Spleen (tissue), 11 donors: ENCODE measurements at regions not wholly inside any gene's neighbourhood (a gene's known extent, or its start where the extent isn't known, plus 50 kb on each side); places are given as distances from the start of the nearest gene placed in this dataset.

Experiments used
- DNase-seq: peaks from one replicate; pipeline ENCODE4 v3.0.0-alpha.2; 2020
- H3K27ac ChIP-seq, 8 donors: fragments of 200-600 bp; sonication (generic) in 7 of 8; 1 replicate in 4 of 8; 2 replicates in 4 of 8; pipeline versions ENCODE4 v1.5.0 to v1.8.0; 2016 to 2021; ENCODE audit warnings: inconsistent platforms in 4 of 8, mild to moderate bottlenecking in 4 of 8, moderate library complexity in 1 of 8
- H3K27me3 ChIP-seq, 7 donors: fragments of 200-600 bp; sonication (generic) in 6 of 7; replicated peaks in 1 of 7; 1 replicate in 4 of 7; 2 replicates in 3 of 7; pipeline versions ENCODE4 v1.5.0 to v1.8.0; 2016 to 2021; ENCODE audit warnings: inconsistent platforms in 3 of 7, mild to moderate bottlenecking in 1 of 7
- H3K36me3 ChIP-seq, 6 donors: fragments of 200-600 bp; sonication (generic) in 5 of 6; 1 replicate in 4 of 6; 2 replicates in 2 of 6; pipeline versions ENCODE4 v1.5.0 to v1.8.0; 2016 to 2021; ENCODE audit warnings: inconsistent platforms in 2 of 6
- H3K4me1 ChIP-seq, 6 donors: fragments of 200-600 bp; sonication (generic) in 5 of 6; 1 replicate in 3 of 6; 2 replicates in 3 of 6; pipeline versions ENCODE4 v1.5.0 to v1.8.0; 2016 to 2021; ENCODE audit warnings: inconsistent platforms in 3 of 6
- H3K4me3 ChIP-seq, 8 donors: fragments of 200-600 bp; sonication (generic) in 7 of 8; 1 replicate in 4 of 8; 2 replicates in 4 of 8; pipeline versions ENCODE4 v1.5.0 to v1.8.0; 2016 to 2021; ENCODE audit warnings: inconsistent platforms in 4 of 8, mild to moderate bottlenecking in 4 of 8, moderate library complexity in 2 of 8
- H3K9me3 ChIP-seq, 8 donors: fragments of 200-600 bp; sonication (generic) in 7 of 8; 1 replicate in 4 of 8; 2 replicates in 4 of 8; pipeline versions ENCODE4 v1.5.0 to v1.8.0; 2016 to 2021; ENCODE audit warnings: inconsistent platforms in 4 of 8
- CTCF ChIP-seq, 11 experiments: fragments of 200-600 bp in 7 of 11; fragments of 450-650 bp in 4 of 11; sonication (generic) in 4 of 11; IDR thresholded peaks in 8 of 11; conservative IDR thresholded peaks in 3 of 11; 1 replicate in 7 of 11; 2 replicates in 4 of 11; pipeline versions ENCODE4 v1.4.0 to v1.8.0; 2016 to 2021; ENCODE audit warnings: antibody characterized with exemption in 11 of 11, inconsistent platforms in 4 of 11, mild to moderate bottlenecking in 1 of 11
- POLR2A ChIP-seq, 3 donors: fragments of 450-650 bp; IDR thresholded peaks; one replicate each; pipeline ENCODE4 v1.5.1; 2017; ENCODE audit warnings: antibody characterized with exemption in 3 of 3, mild to moderate bottlenecking in 1 of 3
- POLR2AphosphoS5 ChIP-seq, 3 donors: sonication (generic); formaldehyde crosslinking; IDR thresholded peaks; one replicate each; pipeline ENCODE4 v1.5.1; 2017; ENCODE audit warnings: antibody characterized with exemption in 3 of 3
- WGBS, 5 donors: extraction: QIAGEN DNeasy Blood & Tissue Kit in 3 of 5; methylation state at CpG; one replicate each; pipeline versions ENCODE4 v1.1.5 to v1.1.7; 2013 to 2018; 5-methylcytosine and 5-hydroxymethylcytosine counted together
- intact Hi-C: fragments of 100-400 bp; cut with DNase I; formaldehyde crosslinking; loops from one replicate; pipeline ENCODE4 v1.15.0; 2023; ENCODE audit warnings: low total_unique reads
- donor health status: healthy with polysubstance abuse.
- donor health status: DM: no; HTN: no; CAD: no; lungs with moderate emphysema.
- donor health status: DM: no; HTN: no; CAD: no.
- donor health status: Bipolar disorder and iron deficiency.
- donor health status: healthy.
- donor health status: DM: no; HTN: no; CAD: no.
- donor health status: DM: yes; HTN: yes; CAD: no.

DNA sequence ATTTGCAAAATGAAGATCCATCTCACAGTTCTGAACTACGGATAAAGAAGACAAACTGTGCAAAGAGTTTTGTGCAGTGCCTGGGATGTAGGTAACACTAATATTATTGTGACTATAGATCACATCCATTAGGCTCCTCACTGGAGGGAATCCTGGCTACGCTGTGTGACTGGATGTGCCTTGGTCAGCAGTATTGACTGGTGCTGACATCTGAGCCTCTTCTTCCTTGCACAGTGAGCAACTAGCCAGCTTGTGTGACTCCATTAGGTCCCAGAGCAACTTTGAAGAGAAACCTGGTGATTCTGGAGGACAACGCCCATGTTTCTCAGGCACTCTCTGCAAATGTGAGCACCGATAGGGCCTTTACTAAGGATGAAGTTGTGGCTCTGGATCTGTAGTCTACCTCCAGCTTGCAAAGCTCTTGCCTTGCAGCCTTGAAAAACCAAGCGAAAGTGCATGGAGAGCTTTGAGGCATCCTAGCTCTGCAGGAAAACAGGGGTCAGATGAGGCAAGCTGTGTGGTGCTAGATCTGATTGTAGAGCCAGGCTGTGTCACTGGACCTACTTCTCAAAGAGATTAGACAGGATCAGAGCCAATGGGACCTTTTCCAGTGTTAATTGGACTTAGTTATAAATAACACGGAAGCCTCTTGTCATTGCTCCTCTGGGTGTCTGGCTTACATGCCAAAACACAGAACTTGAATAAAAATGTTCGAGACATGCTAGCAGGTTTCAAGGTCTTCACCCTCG is 303.6 kb upstream of the LYZL1 start:
- WGBS, 5 donors, result 78 to 91% (median 80%) methylated on average over 8 of the region's 8 CpGs
- no peak overlapping the region for H3K27ac ChIP-seq

GRCh38 chr10:28986117-28986792 is 302.6 kb upstream of the LYZL1 start:
- Histone ChIP-seq H3K9me3 (no peaks in the 10 kb centered on the region), H3K27me3 (no peaks in the 10 kb centered on the region), H3K4me1 (peaks cover 0 to 15% (median 5%) of the 10 kb centered on the region in 6 donors), H3K36me3 (no peaks in the 10 kb centered on the region), H3K4me3 (no peak overlapping the region), H3K27ac (no peak overlapping the region)
- TF ChIP-seq CTCF (IDR thresholded peaks at IDR 0.05 in 8 of 11, conservative IDR thresholded peaks at IDR 0.05 in 3 of 11), result no peak
- no peak for TF ChIP-seq POLR2A (IDR thresholded peaks at IDR 0.05)
- no peak for TF ChIP-seq POLR2AphosphoS5 (IDR thresholded peaks at IDR 0.05)
- no peak for DNase-seq
- intact Hi-C loops, result no loop called here
- 87 to 92% (median 89%) methylated on average over 11 of the region's 11 CpGs for WGBS, 5 donors

More for the DNA sequence above, 303.6 kb upstream of the LYZL1 start:
- intact Hi-C loops, result no loop called here
- H3K9me3 ChIP-seq, result no peaks in the 10 kb centered on the region
- peaks cover 0 to 15% (median 5%) of the 10 kb centered on the region in 6 donors for H3K4me1 ChIP-seq
- no peak for DNase-seq
- H3K4me3 ChIP-seq, result no peak overlapping the region
- H3K27me3 ChIP-seq, result no peaks in the 10 kb centered on the region
- TF ChIP-seq POLR2AphosphoS5 (IDR thresholded peaks at IDR 0.05), result no peak
- TF ChIP-seq CTCF (IDR thresholded peaks at IDR 0.05 in 8 of 11, conservative IDR thresholded peaks at IDR 0.05 in 3 of 11), result no peak
- TF ChIP-seq POLR2A (IDR thresholded peaks at IDR 0.05), result no peak
- no peaks in the 10 kb centered on the region for H3K36me3 ChIP-seq

DNA sequence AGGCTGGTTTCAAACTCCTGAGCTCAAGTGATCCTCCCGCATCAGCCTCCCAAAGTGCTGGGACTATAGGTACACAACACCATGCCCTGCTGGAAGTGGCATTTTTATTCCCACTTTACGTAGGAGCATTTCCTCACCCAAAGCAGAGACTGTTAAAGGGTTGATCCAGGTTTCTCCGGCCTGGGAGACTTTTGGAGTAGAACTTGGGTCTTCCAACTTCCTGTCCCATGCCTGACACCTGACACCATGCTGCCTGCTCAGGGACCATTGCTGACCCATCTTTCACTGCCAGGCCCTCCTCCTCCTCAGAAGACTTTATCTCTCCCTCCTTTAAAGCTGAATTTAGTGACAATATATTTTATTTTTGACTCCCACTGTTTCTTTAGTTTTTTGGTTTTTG is 302.0 kb upstream of the LYZL1 start:
- no peak for TF ChIP-seq POLR2A (IDR thresholded peaks at IDR 0.05)
- no peak for TF ChIP-seq POLR2AphosphoS5 (IDR thresholded peaks at IDR 0.05)
- TF ChIP-seq CTCF (IDR thresholded peaks at IDR 0.05 in 8 of 11, conservative IDR thresholded peaks at IDR 0.05 in 3 of 11), result no peak
- no peak overlapping the region for H3K4me3 ChIP-seq
- H3K27me3 ChIP-seq, result no peaks in the 10 kb centered on the region
- no peaks in the 10 kb centered on the region for H3K9me3 ChIP-seq
- intact Hi-C loops, result no loop called here
- no peaks in the 10 kb centered on the region for H3K36me3 ChIP-seq
- H3K4me1 ChIP-seq, result peaks cover 0 to 15% (median 5%) of the 10 kb centered on the region in 6 donors
- H3K27ac ChIP-seq, result no peak overlapping the region
- 77 to 93% (median 89%) methylated on average over 3 of the region's 3 CpGs for WGBS, 5 donors
- DNase-seq, result no peak
